HG03139 (cell line): ENCODE measurements at regions not wholly inside any gene's neighbourhood (a gene's known extent, or its start where the extent isn't known, plus 50 kb on each side); places are given as distances from the start of the nearest gene placed in this dataset.

Experiments used
- ATAC-seq: cut with Tn5 transposase; IDR thresholded peaks from one replicate; pipeline ENCODE4 v1.9.1; 2021; ENCODE audit not compliant: unreplicated experiment

DNA sequence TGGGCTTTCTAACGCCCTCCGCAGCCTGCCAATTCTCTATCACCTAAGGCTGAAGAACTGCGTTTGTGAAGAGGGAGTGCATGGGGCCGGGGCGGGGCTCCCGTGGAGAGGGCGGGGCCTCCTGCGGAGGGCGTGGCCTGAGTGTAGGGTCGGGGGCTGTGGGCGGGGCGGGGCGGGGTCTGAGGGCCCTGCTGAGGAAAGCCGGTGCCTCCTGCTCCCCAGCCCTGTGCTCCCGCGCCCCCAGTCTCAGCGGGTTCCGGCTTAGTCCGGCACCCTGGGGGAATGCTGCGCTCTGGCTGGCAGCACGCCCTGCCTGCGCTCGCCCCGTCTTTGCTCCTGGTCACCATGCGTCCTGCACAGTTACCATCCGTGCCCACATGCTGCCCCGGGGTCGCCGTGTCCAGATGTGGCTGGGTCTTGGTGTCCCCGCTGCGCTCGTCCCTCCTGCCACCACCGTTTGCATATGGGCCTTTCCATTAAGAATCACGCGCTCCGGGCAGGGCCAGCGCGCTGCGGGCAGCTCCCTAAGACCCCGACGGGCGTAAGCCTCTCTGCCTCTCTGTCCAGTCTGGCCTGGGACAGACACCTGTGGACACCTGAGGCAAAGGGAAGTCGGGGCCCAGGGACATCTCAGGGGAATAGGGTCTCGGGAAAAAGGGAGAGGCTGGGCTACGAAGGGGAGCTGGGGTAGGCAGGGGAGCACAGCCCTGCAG is 144.0 kb upstream of the RET start:
- ATAC-seq: no peak

DNA sequence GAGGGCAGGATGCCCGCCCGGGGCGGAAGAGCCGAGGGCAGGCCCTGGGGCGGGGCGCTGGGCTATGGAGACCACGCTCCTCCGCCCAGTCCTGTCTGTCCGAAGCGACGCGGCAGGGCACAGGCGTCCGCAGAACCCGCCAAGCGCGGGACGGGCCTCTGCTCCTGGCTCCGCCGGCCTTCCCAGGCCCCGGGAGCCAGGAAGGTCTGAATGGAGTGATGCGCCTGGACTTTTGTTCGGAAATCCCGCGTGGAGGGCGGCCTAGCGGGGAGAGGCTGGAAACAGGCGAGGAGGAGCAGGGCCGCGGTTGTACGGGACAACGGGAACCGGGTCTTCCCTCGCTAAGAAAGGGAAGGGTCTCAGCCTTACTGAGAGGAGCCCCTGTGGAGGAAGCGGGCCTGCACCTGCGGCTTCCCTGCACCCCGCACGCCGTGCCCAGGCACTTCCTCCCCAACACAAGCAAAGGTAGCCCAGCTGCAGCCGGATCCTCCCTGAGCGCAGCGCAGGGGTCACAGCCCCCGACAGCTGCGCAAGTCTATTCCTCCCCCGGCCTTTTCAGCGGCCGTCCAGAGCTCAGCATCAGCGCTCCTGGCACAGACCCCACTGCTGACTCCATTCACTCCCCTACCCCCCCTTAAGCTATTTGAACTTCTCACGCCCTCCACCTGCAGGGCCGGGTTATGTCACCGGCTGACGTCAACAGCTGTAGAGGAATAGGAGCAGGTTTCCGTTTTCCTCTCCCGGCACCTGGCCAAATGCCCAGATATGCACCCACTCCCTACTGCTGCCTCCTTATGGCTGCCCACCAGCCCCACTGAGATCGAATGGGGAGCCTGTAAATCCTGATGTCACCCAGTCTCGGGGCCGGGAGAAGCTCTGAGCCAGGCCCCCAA is 143.2 kb upstream of the RET start:
- no peak for ATAC-seq

DNA sequence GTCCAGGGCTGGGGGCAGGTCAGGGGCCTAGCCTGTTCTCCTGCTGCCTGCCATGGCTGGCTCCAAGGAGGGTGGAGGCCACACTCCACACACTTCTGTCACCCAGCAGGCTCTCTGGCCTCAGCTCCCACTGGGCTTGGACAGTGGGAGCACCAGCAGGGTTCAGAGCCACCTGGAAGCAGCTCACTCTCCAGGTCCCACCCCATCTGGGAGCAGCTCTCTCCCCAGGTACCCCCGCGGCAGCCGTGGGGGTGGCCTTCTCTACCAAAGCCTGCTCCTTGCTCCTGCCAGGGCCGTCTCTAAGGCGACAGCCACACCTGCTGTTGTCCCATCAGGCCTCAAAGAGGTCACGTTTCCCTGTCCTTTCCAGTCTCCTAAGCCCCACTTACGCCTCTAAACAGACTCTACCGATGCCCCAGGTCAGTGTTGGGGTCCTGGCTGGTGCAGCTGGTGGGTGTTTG is 142.5 kb upstream of the RET start:
- ATAC-seq: no peak

DNA sequence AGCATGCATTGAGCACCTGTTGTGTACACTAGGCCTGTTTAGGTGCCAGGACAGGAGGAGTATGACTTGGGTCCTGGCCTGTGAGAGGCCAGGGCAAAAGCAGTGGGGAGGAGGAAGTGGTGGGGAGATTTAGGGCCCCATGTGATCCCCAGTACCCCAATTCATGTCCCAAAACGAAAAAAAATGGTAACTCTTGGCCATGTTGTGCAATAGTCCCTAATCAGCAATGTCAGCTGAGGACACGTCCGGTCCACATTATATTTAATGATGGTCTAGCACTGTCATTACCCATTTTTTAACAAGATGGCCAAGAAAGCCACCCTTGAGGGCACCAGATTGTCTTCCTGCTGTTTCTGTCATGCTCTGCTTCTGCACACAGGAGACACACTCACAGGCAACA is 142.0 kb upstream of the RET start:
- ATAC-seq: no peak

GRCh38 chr10:42935466-42935865 is 141.4 kb upstream of the RET start:
- no peak for ATAC-seq

DNA sequence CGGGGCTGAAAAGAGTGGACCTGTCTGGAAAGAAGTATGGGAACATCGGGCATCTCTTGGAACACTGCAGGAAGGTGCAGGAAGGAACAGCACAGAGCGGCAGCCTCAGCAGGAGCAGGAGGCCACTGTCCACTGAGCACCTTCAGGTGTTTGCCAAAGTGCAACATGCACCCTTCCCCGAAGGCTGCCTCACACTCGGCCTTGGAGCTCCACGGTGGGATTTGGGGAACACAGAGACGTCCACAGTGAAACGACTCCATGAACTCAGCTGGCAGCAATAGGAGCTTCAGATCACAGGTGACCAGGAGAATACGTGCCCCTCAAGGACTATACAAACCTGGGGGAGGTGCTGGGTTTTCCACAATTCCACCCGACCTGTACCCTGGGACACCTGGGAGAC is 140.3 kb upstream of the RET start:
- ATAC-seq: no peak

DNA sequence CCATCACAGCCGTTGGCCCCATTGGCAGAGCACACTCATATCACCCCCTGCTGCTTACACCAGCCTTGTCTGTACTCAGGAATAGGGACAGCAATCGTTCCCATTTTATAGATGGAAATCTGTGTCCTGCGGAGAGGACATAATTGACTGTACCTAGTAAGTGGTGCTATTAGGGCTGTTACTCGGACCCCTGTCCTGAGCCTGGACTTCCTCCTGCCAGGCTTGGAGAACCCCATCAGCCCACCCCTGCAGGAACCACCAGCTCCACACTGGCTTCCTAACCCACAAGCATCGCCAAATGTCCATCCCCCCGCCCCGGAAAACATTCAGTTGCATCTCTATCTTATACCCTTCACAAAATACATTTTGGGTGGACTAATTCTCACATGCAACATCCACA is 139.8 kb upstream of the RET start:
- ATAC-seq: no peak

DNA sequence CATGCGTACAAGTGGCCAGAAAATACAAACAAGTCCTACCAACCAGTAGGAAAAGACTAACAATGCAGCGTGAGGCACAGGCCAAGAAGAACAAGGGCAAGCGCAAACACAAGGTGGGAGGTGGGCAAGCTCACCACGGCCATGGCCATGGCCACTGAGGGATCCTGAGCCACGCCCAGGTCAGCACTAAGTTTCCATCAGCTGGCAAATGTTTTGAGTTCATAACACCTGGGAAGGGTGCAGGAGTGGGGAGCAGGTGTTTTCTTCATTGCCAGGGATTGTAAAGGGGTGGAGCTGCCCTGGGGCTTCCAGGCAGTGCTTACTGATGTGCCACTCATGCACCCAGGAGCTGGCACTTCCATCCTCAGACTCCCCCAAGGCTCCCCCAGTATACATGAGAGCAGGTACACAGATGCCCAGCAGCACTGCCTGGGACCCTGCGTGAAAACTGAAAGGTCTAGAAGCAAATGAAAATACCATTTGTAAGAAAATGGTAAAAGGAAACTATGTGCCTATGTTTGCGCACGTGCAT is 139.2 kb upstream of the RET start:
- ATAC-seq: no peak

DNA sequence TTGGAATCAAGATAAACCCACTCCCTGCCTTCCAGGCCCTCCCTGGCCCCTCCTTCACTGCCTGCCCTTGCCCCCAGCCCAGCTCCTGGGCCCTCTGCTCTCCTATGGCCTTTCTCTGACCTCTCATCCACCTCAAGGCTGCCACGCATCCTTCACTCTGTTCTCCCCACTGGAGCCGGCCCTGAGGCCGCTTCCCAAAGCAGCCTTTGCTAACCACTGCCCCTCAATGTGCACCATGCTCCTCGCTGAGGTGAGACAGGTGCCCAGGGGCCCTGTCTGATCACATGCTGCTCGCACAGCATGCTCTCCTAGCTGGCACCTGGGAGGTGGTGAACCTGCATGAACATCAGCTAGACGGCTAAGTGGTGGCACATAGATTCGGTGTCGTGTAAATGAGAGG is 138.5 kb upstream of the RET start:
- ATAC-seq: no peak

- no peak for ATAC-seq
These were observed 137.6 kb upstream of the RET start for GRCh38 chr10:42939237-42939636.

DNA sequence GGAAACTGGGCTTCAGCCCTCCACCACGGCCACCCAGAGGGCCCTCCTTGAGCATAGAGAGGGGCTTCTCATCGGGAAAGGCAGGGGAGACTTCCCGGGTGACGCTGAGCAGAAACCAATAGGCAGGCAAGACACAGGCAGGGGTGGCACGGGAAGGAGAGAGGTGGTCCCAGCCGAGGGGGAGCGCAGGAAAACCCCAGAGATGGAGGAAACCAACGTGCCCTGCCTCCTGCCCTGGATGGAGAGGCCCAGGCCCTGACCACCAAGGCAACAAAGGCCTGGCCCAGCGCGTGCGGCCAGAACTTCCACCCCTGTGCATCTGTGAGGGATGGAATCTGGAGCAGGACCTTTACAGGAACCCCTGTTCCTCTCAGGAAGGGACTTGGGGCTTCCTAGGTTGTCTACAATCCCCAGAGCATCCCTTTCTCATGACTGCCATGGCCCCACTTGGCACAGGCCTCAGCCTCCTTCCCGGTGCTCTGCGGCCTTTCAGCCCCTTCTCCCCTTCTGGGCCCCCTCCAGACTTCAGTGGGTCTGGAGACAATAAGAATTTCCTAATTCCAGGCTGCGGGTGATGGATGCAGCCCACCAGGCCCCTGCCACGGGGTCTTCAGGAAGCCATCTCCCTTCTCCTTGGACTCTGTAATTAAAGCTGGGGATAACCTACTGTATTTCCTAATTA is 137.0 kb upstream of the RET start:
- ATAC-seq: no peak

- no peak for ATAC-seq
These were observed 136.2 kb upstream of the RET start for GRCh38 chr10:42940487-42941294.

DNA sequence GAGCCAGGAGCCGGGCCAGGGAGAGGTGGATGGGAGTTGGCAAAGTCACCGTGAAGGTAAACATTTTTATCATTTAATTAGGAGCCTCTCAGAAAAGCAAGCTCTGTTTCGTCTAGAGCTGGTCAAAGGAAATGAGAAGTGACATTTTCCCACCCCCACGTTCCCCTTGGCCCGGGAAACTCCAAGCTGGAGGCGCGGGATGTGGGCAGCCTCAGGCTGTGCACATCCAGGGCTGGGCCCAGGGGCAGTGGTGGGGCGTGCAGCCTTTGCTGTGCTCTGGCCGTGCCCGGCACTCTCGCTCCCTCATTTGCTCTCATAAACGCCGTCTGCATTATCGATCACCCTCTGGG is 135.6 kb upstream of the RET start:
- no peak for ATAC-seq

- ATAC-seq: no peak
These were observed 135.1 kb upstream of the RET start for GRCh38 chr10:42941790-42942189.

GRCh38 chr10:42942279-42942950 is 134.5 kb upstream of the RET start:
- no peak for ATAC-seq

DNA sequence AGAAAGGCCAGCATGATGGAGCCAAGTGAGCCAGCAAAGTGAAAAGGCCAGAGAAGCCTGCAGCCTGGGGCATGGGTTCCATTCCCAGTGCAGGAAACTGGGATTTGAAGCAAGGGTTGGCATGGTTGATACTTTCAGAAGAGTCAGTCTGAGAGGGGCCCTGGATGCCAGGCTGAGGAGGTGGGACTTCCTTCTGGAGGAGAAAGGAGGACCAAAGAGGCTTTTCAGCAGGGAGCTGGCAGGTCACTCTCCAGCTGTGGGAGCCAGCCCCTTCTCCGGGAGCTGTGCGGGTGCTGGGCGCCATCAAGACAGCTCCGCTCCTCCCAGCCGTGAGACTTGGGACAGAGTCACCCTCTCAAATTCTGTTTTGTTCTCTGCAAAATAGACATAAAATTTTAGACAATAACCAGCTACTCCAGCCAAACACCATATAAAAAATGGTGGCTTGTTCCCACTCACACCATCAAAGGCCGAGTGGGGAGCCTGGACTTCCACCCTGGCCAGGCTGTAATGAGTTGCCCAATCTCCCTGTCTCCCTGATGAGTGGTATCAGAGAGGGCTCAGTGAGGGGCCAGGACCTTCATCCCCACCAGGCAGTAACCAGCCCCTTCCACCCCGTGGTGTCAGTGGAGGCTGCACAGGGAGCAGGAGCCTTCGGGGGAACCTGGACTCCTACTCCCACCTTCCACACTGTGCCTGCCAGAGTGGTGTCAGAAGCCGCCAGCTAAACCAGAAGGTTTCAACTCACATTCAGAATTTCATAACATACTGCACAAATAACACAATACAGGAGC is 133.6 kb upstream of the RET start:
- no peak for ATAC-seq

DNA sequence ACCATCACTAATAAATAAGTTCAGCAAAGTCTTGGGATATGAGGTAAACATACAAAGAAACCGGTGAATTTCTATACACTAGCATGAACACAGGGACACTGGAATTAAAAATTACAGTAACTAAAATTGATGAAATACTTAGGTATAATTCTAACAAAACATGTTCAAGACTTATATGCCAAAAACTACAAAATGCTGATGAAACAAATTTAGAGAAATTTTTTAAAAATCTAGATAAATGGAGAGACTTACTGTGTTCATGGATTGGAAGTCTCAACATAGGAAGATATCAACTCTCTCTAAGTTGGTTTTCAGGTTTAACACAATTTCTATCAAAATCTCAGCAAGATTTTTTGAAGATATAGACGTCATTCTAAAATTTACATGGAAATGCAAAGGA is 128.8 kb upstream of the RET start:
- ATAC-seq: no peak

GRCh38 chr10:42949287-42949686 is 127.6 kb upstream of the RET start:
- ATAC-seq: no peak
